Cardiac muscle cell (in vitro differentiated cells and primary cell): ENCODE measurements at regions not wholly inside any gene's neighbourhood (a gene's known extent, or its start where the extent isn't known, plus 50 kb on each side); places are given as distances from the start of the nearest gene placed in this dataset.
A peak's percentile ranks its signal among the peaks of the same experiment; 100 is the strongest.

Experiments used
- DNase-seq, 2 donors: peaks; one replicate each; pipeline versions ENCODE4 v3.0.0 to v3.0.0-alpha.2; 2010 to 2017; ENCODE audit warnings: low read depth in 1 of 2, low spot score in 1 of 2
- H3K27ac ChIP-seq: fragments of 200-600 bp; sonication (generic); 2 replicates; pipeline ENCODE4 v1.5.1; 2016
- H3K27me3 ChIP-seq: fragments of 200-600 bp; sonication (generic); 2 replicates; pipeline ENCODE4 v1.6.0; 2016; ENCODE audit warnings: control low read depth
- H3K36me3 ChIP-seq: fragments of 200-600 bp; sonication (generic); 2 replicates; pipeline ENCODE4 v1.5.1; 2016; ENCODE audit warnings: control low read depth
- H3K4me1 ChIP-seq: fragments of 200-600 bp; sonication (generic); 2 replicates; pipeline ENCODE4 v1.8.1; 2017; ENCODE audit warnings: low read depth, mild to moderate bottlenecking, mixed run types
- H3K4me3 ChIP-seq: fragments of 200-600 bp; sonication (generic); 2 replicates; pipeline ENCODE4 v1.5.1; 2016; ENCODE audit warnings: mild to moderate bottlenecking
- H3K9me3 ChIP-seq: fragments of 200-600 bp; sonication (generic); 2 replicates; pipeline ENCODE4 v1.5.1; 2017; ENCODE audit warnings: low read depth, mild to moderate bottlenecking, control low read depth
- CTCF ChIP-seq: IDR thresholded peaks from 2 replicates; pipeline ENCODE4 v1.5.1; 2012; ENCODE audit warnings: low read depth, mild to moderate bottlenecking, low read length

GRCh38 chr14:85263916-85264675, 265.8 kb upstream of the FLRT2 start:
- Histone ChIP-seq H3K27ac (no peak overlapping the region), H3K36me3 (no peaks in the 10 kb centered on the region), H3K9me3 (no peaks in the 10 kb centered on the region), H3K4me1 (no peaks in the 10 kb centered on the region), H3K27me3 (no peaks in the 10 kb centered on the region), H3K4me3 (no peak overlapping the region)
- no peak for DNase-seq
- no peak for TF ChIP-seq CTCF

- Histone ChIP-seq H3K27me3 (no peaks in the 10 kb centered on the region), H3K27ac (no peak overlapping the region), H3K36me3 (no peaks in the 10 kb centered on the region), H3K4me1 (peaks cover 15% of the 10 kb centered on the region), H3K9me3 (no peaks in the 10 kb centered on the region), H3K4me3 (no peak overlapping the region)
- peak in 1 of 2 donors; percentile 8 for DNase-seq
- no peak for TF ChIP-seq CTCF
These were observed 256.8 kb upstream of the FLRT2 start for GRCh38 chr14:85273099-85273677.

DNA sequence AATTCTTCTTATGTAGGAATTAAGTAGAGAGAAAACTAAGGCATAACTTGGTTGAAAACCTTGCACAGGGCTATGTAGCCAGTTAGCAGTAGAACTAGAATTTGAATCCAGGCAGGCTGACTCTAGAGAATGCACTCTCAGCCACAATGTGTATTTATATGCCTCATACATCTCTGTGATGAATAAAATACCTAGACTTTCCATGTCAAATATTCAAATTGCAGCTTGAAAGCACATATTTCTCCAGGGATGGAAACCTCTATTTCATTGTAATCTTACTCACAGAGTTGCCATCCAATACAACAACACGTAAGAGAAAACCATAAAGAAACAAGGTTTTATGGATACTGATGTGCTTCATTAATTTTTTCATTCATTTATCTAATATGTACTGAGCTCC, 256.0 kb upstream of the FLRT2 start:
- Histone ChIP-seq H3K27ac (no peak overlapping the region), H3K9me3 (no peaks in the 10 kb centered on the region), H3K4me3 (no peak overlapping the region), H3K27me3 (no peaks in the 10 kb centered on the region), H3K36me3 (no peaks in the 10 kb centered on the region), H3K4me1 (peaks cover 15% of the 10 kb centered on the region)
- DNase-seq = no peak
- TF ChIP-seq CTCF = no peak

- Histone ChIP-seq H3K4me1 (peaks cover 15% of the 10 kb centered on the region), H3K27me3 (no peaks in the 10 kb centered on the region), H3K36me3 (no peaks in the 10 kb centered on the region), H3K4me3 (no peak overlapping the region), H3K27ac (no peak overlapping the region), H3K9me3 (no peaks in the 10 kb centered on the region)
- DNase-seq = peak in 1 of 2 donors; percentile 9
- TF ChIP-seq CTCF = no peak
These were observed 253.6 kb upstream of the FLRT2 start for GRCh38 chr14:85276161-85276978.

GRCh38 chr14:85276979-85277228, 253.0 kb upstream of the FLRT2 start:
- no peak for TF ChIP-seq CTCF
- H3K27me3 ChIP-seq = no peaks in the 10 kb centered on the region
- no peak for DNase-seq

More at GRCh38 chr14:85276979-85277228, 253.0 kb upstream of the FLRT2 start:
- no peak overlapping the region for H3K27ac ChIP-seq
- no peaks in the 10 kb centered on the region for H3K36me3 ChIP-seq
- H3K4me1 ChIP-seq = peaks cover 15% of the 10 kb centered on the region
- H3K4me3 ChIP-seq = no peak overlapping the region
- H3K9me3 ChIP-seq = no peaks in the 10 kb centered on the region
